HFF-Myc (cell line): ENCODE measurements at regions not wholly inside any gene's neighbourhood (a gene's known extent, or its start where the extent isn't known, plus 50 kb on each side); places are given as distances from the start of the nearest gene placed in this dataset.

ENCODE experiments used
- DNase-seq: peaks from one replicate; pipeline ENCODE4 v3.0.0-alpha.2; 2011; ENCODE audit warnings: low read depth; ENCODE audit errors: extremely low read depth
- H3K4me3 ChIP-seq: replicated peaks from 2 replicates; pipeline ENCODE4 v1.5.1; 2011; ENCODE audit warnings: low read depth, mild to moderate bottlenecking, control low read depth, low read length
- CTCF ChIP-seq: IDR thresholded peaks from 2 replicates; pipeline ENCODE4 v1.5.1; 2012; ENCODE audit warnings: mild to moderate bottlenecking, low read depth, low read length, control low read depth; ENCODE audit errors: missing control alignments

- no peak overlapping the region for H3K4me3 ChIP-seq
- TF ChIP-seq CTCF, result no peak
- DNase-seq, result no peak
Observed at GRCh38 chr13:64528838-64529237, 2701.3 kb downstream of the PCDH9 start.

DNA sequence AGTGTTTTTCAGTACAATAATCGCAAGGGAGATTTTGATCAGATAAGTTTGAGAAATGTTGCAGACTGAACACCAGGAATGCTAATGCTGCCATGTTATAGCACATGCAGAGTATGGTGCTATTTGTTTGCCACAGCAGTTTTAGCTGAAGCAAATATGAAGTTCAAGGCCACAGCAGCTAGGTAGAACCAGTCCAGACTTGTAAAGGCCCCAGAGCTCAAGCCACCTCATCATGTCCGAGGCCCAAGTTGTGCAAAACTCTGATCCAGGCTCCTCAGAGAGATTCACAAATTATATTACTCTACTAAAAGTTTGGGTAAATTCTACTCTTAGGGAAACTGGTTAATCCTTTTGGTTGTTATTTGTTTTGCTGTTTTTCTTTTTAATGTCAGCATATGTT is 2702.6 kb downstream of the PCDH9 start:
- DNase-seq, result no peak
- no peak overlapping the region for H3K4me3 ChIP-seq
- no peak for TF ChIP-seq CTCF

- no peak for TF ChIP-seq CTCF
- DNase-seq, result no peak
- H3K4me3 ChIP-seq, result no peak overlapping the region
Observed at GRCh38 chr13:64525687-64526086, 2704.4 kb downstream of the PCDH9 start.

DNA sequence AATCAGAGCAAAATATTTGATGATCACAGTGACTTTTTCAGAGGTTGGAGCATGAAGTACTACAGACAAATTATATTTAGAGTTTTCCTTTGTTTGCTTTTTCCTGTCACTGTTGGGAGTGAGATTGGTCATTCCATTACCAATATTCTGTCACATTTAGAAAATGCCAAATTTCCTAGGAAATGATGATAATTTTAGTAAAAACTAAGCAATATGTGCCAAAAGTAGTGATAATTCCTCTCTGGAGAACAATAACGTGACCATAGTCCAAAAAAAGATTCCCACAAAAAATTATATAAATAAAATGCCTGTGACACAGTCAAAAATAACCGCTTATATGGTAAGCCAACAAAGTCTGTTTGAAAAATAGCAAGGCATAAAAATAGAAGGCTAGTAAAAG is 2719.4 kb downstream of the PCDH9 start:
- TF ChIP-seq CTCF, result no peak
- H3K4me3 ChIP-seq, result no peak overlapping the region
- no peak for DNase-seq

- TF ChIP-seq CTCF, result no peak
- DNase-seq, result no peak
- H3K4me3 ChIP-seq, result no peak overlapping the region
Observed at GRCh38 chr13:64506246-64506645, 2723.9 kb downstream of the PCDH9 start.

DNA sequence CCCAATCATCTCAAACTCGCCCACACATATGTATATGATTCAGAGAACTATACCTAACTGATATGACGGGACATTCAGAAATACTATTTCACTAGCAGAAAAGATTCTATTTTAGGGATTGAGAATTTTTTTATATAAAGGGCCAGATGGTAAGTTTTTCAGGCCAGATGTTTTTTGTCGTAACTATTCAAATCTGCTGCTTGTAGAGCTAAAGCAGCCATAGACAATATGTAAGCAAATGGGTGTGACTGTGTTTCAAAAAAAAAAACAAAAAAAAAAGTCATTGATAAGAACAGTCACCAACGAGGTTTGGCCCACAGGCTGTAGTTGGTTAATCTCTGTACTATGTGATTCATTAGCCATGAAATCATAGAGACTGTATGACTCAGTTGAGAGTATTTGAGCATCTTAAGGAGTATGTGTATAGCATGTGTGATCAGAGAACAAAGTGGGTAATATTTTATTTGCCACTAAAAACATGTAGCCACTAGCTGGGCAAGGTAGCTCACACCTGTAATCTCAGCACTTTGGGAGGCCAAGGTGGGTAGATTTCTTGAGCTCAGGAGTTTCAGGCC is 2724.7 kb downstream of the PCDH9 start:
- no peak overlapping the region for H3K4me3 ChIP-seq
- no peak for TF ChIP-seq CTCF
- no peak for DNase-seq

DNA sequence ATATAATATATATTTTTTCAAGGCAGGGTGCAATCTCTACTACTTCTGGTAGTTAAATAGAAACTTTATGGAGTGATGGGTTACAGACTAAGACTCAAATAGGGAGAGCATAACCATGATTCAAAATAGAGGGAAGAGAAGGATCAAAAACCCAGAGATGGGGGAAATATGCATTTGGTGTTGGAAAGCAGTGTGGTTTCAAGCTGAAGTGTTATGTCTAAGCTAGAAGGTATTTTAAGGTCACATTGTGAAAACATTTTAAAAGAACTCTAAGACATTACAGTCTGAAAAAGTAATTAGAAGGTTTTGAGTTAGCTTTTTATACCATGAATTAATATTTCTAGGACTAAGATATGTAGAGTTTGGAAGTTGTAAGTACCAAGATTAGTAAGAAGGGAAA is 2741.4 kb downstream of the PCDH9 start:
- H3K4me3 ChIP-seq, result no peak overlapping the region
- TF ChIP-seq CTCF, result no peak
- no peak for DNase-seq
